ENCODE measurements at regions not wholly inside any gene's neighbourhood (a gene's known extent, or its start where the extent isn't known, plus 50 kb on each side); places are given as distances from the start of the nearest gene placed in this dataset.

DNA sequence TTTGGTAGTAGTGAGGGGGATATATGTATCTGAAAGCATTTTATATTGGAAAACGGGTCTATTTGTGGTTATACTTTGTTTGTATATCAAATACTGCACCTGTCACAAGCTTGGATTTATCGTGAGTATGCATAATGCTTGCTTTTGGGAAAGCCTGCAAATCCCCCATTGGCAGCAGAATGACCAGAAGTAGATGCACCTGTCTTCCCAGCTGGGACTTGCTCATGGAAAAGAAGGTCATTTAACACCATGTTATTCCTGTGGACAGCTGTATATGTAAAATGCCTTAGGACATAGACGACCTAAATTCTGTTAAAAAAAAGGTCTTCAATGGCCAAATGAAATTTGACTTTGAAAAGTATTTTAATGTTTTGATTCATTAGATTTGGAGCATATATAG is 599.4 kb downstream of the XIRP2 start:
- Histone ChIP-seq H3K4me1 (no peaks in the 10 kb centered on the region), H3K27me3 (no peaks in the 10 kb centered on the region), H3K9me3 (no peaks in the 10 kb centered on the region), H3K27ac (no peak overlapping the region), H3K4me3 (no peak overlapping the region), H3K36me3 (no peaks in the 10 kb centered on the region)
- no peak for ATAC-seq
- TF ChIP-seq POLR2A (IDR thresholded peaks at IDR 0.05) = no peak
- no peak for TF ChIP-seq EP300 (IDR thresholded peaks at IDR 0.05)
- TF ChIP-seq, protein P1, sequence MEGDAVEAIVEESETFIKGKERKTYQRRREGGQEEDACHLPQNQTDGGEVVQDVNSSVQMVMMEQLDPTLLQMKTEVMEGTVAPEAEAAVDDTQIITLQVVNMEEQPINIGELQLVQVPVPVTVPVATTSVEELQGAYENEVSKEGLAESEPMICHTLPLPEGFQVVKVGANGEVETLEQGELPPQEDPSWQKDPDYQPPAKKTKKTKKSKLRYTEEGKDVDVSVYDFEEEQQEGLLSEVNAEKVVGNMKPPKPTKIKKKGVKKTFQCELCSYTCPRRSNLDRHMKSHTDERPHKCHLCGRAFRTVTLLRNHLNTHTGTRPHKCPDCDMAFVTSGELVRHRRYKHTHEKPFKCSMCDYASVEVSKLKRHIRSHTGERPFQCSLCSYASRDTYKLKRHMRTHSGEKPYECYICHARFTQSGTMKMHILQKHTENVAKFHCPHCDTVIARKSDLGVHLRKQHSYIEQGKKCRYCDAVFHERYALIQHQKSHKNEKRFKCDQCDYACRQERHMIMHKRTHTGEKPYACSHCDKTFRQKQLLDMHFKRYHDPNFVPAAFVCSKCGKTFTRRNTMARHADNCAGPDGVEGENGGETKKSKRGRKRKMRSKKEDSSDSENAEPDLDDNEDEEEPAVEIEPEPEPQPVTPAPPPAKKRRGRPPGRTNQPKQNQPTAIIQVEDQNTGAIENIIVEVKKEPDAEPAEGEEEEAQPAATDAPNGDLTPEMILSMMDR (IDR thresholded peaks at IDR 0.05) = no peak
- no peak for TF ChIP-seq POLR2AphosphoS5 (IDR thresholded peaks at IDR 0.05)
- 75 to 87% methylated on average over 3 of the region's 3 CpGs for WGBS, 2 donors (ENCODE audit: low coverage in 1 of 2)

DNA sequence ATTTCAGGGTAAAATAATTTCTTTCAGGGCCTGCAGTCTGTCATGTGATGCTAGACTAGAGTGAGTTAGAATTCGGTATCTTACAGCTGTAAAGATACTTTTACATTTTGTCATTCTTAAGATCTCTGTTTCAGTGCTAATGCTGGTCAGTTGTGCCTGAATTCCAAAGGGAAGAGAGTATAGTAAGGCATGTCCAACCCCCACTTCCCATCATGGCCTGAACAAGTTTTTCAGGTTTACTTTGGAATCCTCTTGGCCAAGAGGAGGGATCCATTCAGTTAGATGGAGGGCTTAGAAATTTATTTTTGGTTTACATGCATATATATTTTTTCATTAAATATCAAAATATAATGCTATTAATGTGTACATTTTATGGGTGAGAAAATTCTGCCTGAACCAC is 596.6 kb downstream of the XIRP2 start:
- Histone ChIP-seq H3K27me3 (no peaks in the 10 kb centered on the region), H3K4me3 (no peak overlapping the region), H3K27ac (no peak overlapping the region), H3K4me1 (no peaks in the 10 kb centered on the region), H3K36me3 (no peaks in the 10 kb centered on the region), H3K9me3 (no peaks in the 10 kb centered on the region)
- ATAC-seq = no peak
- 67 to 89% methylated on average over 1 of the region's 1 CpG for WGBS, 2 donors (ENCODE audit: low coverage in 1 of 2)
- TF ChIP-seq, protein P1 (IDR thresholded peaks at IDR 0.05) = no peak
- TF ChIP-seq POLR2A (IDR thresholded peaks at IDR 0.05) = no peak
- TF ChIP-seq POLR2AphosphoS5 (IDR thresholded peaks at IDR 0.05) = no peak
- TF ChIP-seq EP300 (IDR thresholded peaks at IDR 0.05) = no peak

DNA sequence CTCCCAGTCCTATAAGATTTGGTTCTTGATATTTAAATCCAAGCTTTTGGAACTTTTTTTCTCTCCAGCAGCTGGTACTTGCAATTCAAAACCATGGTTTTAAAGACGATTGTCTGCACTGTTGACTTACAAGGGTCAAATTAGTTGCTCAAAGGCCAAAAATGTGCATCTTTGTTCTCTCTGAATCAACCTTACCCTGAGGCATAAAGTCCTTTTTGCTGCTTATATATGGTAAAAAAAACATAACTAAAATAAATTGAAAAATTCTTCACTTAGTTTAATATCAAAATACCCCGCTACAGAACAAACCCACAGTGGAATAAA is 592.7 kb downstream of the XIRP2 start:
- Histone ChIP-seq H3K4me3 (no peak overlapping the region), H3K36me3 (no peaks in the 10 kb centered on the region), H3K9me3 (no peaks in the 10 kb centered on the region), H3K27me3 (no peaks in the 10 kb centered on the region), H3K27ac (no peak overlapping the region), H3K4me1 (no peaks in the 10 kb centered on the region)
- 78 to 100% methylated on average over 1 to 2 of the region's 2 CpGs for WGBS, 2 donors (ENCODE audit: low coverage in 1 of 2)
- TF ChIP-seq, protein P1 (IDR thresholded peaks at IDR 0.05) = no peak
- TF ChIP-seq EP300 (IDR thresholded peaks at IDR 0.05) (no peak), POLR2A (IDR thresholded peaks at IDR 0.05) (no peak), POLR2AphosphoS5 (IDR thresholded peaks at IDR 0.05) (no peak)
- ATAC-seq = no peak

DNA sequence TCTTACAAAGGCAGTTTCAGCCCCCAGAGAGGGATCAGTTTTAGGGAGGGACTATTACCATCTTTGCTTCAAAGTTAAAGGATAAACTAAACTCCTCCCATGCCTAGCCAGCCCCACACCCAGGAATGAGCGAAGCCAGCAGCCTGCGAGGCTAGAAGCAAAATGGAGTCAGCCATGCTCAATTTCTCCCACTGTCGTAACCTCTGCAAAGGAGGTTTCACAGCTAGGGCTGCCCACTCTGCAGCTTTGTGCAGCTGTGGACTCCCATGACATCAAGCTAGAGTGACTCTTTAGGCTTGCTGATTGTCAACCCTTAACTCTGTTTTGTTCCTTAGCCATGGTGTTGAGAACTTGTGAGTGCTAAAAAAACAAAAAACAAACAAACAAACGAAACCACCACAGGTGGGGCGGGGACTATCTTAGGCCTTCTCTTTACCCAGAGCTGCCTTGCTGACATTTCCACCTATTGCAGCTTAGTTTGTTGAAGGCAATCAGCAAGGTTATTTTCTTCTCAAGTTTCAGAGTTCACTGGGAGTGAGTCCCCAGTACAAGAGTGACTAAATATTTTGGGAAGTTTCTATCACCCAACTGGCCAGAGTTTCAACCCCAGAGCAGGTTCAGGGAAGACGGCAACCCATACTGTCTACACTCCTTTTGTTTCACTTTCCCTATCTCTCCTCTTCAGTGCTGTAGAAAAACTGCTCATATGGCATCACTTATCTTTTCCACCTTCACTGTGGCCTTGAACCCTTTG is 592.1 kb downstream of the XIRP2 start:
- Histone ChIP-seq H3K36me3 (no peaks in the 10 kb centered on the region), H3K27ac (no peak overlapping the region), H3K4me3 (no peak overlapping the region), H3K4me1 (no peaks in the 10 kb centered on the region), H3K9me3 (no peaks in the 10 kb centered on the region), H3K27me3 (no peaks in the 10 kb centered on the region)
- ATAC-seq = no peak
- TF ChIP-seq POLR2AphosphoS5 (IDR thresholded peaks at IDR 0.05) (no peak), POLR2A (IDR thresholded peaks at IDR 0.05) (no peak), EP300 (IDR thresholded peaks at IDR 0.05) (no peak)
- TF ChIP-seq, protein P1 (IDR thresholded peaks at IDR 0.05) = no peak
- 74 to 87% methylated on average over 4 to 5 of the region's 6 CpGs for WGBS, 2 donors (ENCODE audit: low coverage in 1 of 2)

DNA sequence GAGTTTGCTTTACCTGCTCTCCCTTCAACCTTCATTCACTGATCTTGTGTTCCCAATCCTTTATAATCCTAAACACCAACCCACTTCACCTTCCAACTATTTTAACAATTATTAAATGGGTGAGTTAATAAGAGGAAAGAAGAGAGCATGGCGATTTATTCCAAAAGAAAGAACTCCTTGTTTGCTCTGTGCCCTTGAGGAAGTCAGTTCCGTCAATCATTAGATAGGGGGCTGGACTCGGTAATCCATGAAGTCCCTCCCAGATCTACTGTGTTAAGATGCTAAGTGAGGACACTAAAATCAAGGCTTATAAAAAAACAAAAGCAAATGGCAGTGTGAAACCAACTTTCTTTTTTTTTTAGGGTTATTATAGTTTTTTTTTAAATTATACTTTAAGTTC is 589.9 kb downstream of the XIRP2 start:
- Histone ChIP-seq H3K27ac (no peak overlapping the region), H3K9me3 (no peaks in the 10 kb centered on the region), H3K4me3 (no peak overlapping the region), H3K4me1 (no peaks in the 10 kb centered on the region), H3K27me3 (no peaks in the 10 kb centered on the region), H3K36me3 (no peaks in the 10 kb centered on the region)
- no peak for ATAC-seq
- TF ChIP-seq, protein P1 (IDR thresholded peaks at IDR 0.05) = no peak
- TF ChIP-seq EP300 (IDR thresholded peaks at IDR 0.05) = no peak
- TF ChIP-seq POLR2AphosphoS5 (IDR thresholded peaks at IDR 0.05) = no peak
- no peak for TF ChIP-seq POLR2A (IDR thresholded peaks at IDR 0.05)
- 76 to 96% methylated on average over 2 to 3 of the region's 3 CpGs for WGBS, 2 donors (ENCODE audit: low coverage in 1 of 2)
